H1 (cell line): ENCODE measurements at regions not wholly inside any gene's neighbourhood (a gene's known extent, or its start where the extent isn't known, plus 50 kb on each side); places are given as distances from the start of the nearest gene placed in this dataset.

ENCODE experiments used
- CTCF ChIA-PET: fragments of 300-600 bp; sonication (Branson Sonifier 250); formaldehyde crosslinking; loops from one replicate; lab custom pipeline; 2021; ENCODE audit not compliant: partially characterized antibody; lab: Charles Lee
- POLR2A ChIA-PET: fragments of 300-600 bp; sonication (Branson Sonifier 250); formaldehyde crosslinking; loops from one replicate; lab custom pipeline; 2021; ENCODE audit warnings: inconsistent platforms; ENCODE audit not compliant: partially characterized antibody; lab: Charles Lee
- DNase-seq, 2 experiments: peaks; one replicate each; pipeline versions ENCODE4 v3.0.0 to v3.0.0-alpha.2; 2010 to 2022; ENCODE audit warnings: low spot score in 2 of 2, low read depth in 1 of 2, mixed read lengths in 1 of 2
- FAIRE-seq: peaks from 2 replicates; lab custom pipeline; 2011; peaks lifted over from hg19 to GRCh38; lab: Jason Lieb, UNC
- H2AFZ ChIP-seq: 2 replicates; pipeline ENCODE4 v1.8.1; 2012; ENCODE audit warnings: low read length, inconsistent platforms
- H2AK5ac ChIP-seq: 2 replicates; pipeline ENCODE4 v1.6.1; 2013; ENCODE audit warnings: low read depth, low read length
- H2BK120ac ChIP-seq: replicated peaks from 2 replicates; pipeline ENCODE3; 2013; ENCODE audit warnings: low read depth, low read length, inconsistent platforms
- H2BK12ac ChIP-seq: 2 replicates; pipeline ENCODE4 v1.6.1; 2013; ENCODE audit warnings: low read depth, low read length
- H2BK15ac ChIP-seq: 2 replicates; pipeline ENCODE4 v1.6.1; 2013; ENCODE audit warnings: low read length
- H2BK20ac ChIP-seq: 2 replicates; pipeline ENCODE4 v1.6.1; 2013; ENCODE audit warnings: low read length
- H2BK5ac ChIP-seq: 2 replicates; pipeline ENCODE4 v1.6.1; 2013; ENCODE audit warnings: low read depth, low read length
- H3K14ac ChIP-seq: 2 replicates; pipeline ENCODE4 v1.6.1; 2013; ENCODE audit warnings: inconsistent platforms; ENCODE audit not compliant: insufficient read length
- H3K18ac ChIP-seq: 2 replicates; pipeline ENCODE4 v1.6.1; 2013; ENCODE audit warnings: low read length; ENCODE audit errors: extremely low read depth
- H3K23ac ChIP-seq: 2 replicates; pipeline ENCODE4 v1.6.1; 2013; ENCODE audit warnings: inconsistent platforms; ENCODE audit not compliant: insufficient read length
- H3K23me2 ChIP-seq: 2 replicates; pipeline ENCODE4 v1.6.1; 2013; ENCODE audit warnings: low read depth, low read length
- H3K27ac ChIP-seq: 2 replicates; pipeline ENCODE4 v1.6.1; 2011; ENCODE audit warnings: low read depth, low read length, inconsistent platforms
- H3K27me3 ChIP-seq, 4 experiments: replicated peaks in 1 of 4; 1 replicate in 1 of 4; 2 replicates in 3 of 4; pipeline versions ENCODE4 v1.6.1 to v1.8.1; 2011 to 2013; ENCODE audit warnings: low read length in 3 of 4, mild to moderate bottlenecking in 3 of 4, inconsistent platforms in 2 of 4, mixed read lengths in 2 of 4, moderate library complexity in 1 of 4; ENCODE audit not compliant: control insufficient read depth in 3 of 4, insufficient read depth in 3 of 4; ENCODE audit errors: extremely low read depth in 1 of 4
- H3K36me3 ChIP-seq, 4 experiments: 2 replicates each; pipeline versions ENCODE4 v1.6.1 to v1.8.1; 2011 to 2013; ENCODE audit warnings: mild to moderate bottlenecking in 4 of 4, low read length in 3 of 4, moderate library complexity in 2 of 4, control low read depth in 1 of 4, inconsistent platforms in 1 of 4; ENCODE audit not compliant: insufficient read depth in 4 of 4, control insufficient read depth in 2 of 4
- H3K4ac ChIP-seq: replicated peaks from 2 replicates; pipeline ENCODE3; 2013; ENCODE audit warnings: low read length, low read depth, mixed read lengths, inconsistent platforms; ENCODE audit not compliant: insufficient read length
- H3K4me1 ChIP-seq, 4 experiments: replicated peaks in 1 of 4; 1 replicate in 1 of 4; 2 replicates in 3 of 4; pipeline versions ENCODE4 v1.6.1 to v1.8.1; 2011 to 2013; ENCODE audit warnings: low read length in 3 of 4, inconsistent platforms in 2 of 4, mixed read lengths in 1 of 4; ENCODE audit not compliant: insufficient read depth in 4 of 4, control insufficient read depth in 3 of 4
- H3K4me2 ChIP-seq, 2 experiments: 2 replicates each; pipeline versions ENCODE4 v1.6.1 to v1.8.1; 2011 to 2013; ENCODE audit warnings: low read depth in 2 of 2, low read length in 2 of 2, control low read depth in 1 of 2, inconsistent platforms in 1 of 2, mild to moderate bottlenecking in 1 of 2; ENCODE audit not compliant: insufficient read depth in 1 of 2
- H3K4me3 ChIP-seq, 4 experiments: fragments of 200-600, 300-600 bp in 1 of 4; sonication (generic), shearing (Covaris generic), sonication (Bioruptor Twin) in 1 of 4; 2 replicates each; pipeline versions ENCODE4 v1.5.1 to v1.8.1; 2011 to 2016; ENCODE audit warnings: low read length in 4 of 4, low read depth in 3 of 4, control low read depth in 2 of 4, inconsistent platforms in 2 of 4, mild to moderate bottlenecking in 2 of 4, mixed read lengths in 1 of 4, moderate library complexity in 1 of 4; ENCODE audit not compliant: insufficient read depth in 2 of 4; ENCODE audit errors: extremely low read depth in 1 of 4
- H3K56ac ChIP-seq: replicated peaks from 2 replicates; pipeline ENCODE3; 2013; ENCODE audit warnings: low read depth, mild to moderate bottlenecking, mixed read lengths, low read length, inconsistent platforms; ENCODE audit not compliant: insufficient read length
- H3K79me1 ChIP-seq: 2 replicates; pipeline ENCODE4 v1.6.1; 2013; ENCODE audit warnings: low read depth, low read length, control low read depth
- H3K79me2 ChIP-seq, 2 experiments: 2 replicates each; pipeline versions ENCODE4 v1.6.1 to v1.8.1; 2012 to 2013; ENCODE audit warnings: low read length in 2 of 2, mild to moderate bottlenecking in 2 of 2, inconsistent platforms in 1 of 2; ENCODE audit not compliant: insufficient read depth in 2 of 2, control insufficient read depth in 1 of 2
- H3K9ac ChIP-seq, 4 experiments: replicated peaks in 1 of 4; 1 replicate in 1 of 4; 2 replicates in 3 of 4; pipeline versions ENCODE4 v1.6.1 to v1.8.1; 2011 to 2013; ENCODE audit warnings: low read depth in 3 of 4, low read length in 3 of 4, control low read depth in 2 of 4, mild to moderate bottlenecking in 2 of 4, moderate library complexity in 2 of 4, inconsistent platforms in 1 of 4; ENCODE audit errors: extremely low read depth in 1 of 4
- H3K9me3 ChIP-seq, 2 experiments: 2 replicates each; pipeline versions ENCODE4 v1.6.1 to v1.8.1; 2012 to 2013; ENCODE audit warnings: mild to moderate bottlenecking in 2 of 2, moderate library complexity in 2 of 2, control low read depth in 1 of 2, inconsistent platforms in 1 of 2, low read depth in 1 of 2, low read length in 1 of 2, mixed read lengths in 1 of 2; ENCODE audit not compliant: insufficient read depth in 2 of 2
- H4K20me1 ChIP-seq, 2 experiments: replicated peaks in 1 of 2; 2 replicates each; pipeline versions ENCODE3 to v1.8.1; 2011 to 2013; ENCODE audit warnings: inconsistent platforms in 2 of 2, low read length in 2 of 2, mild to moderate bottlenecking in 1 of 2; ENCODE audit not compliant: insufficient read depth in 2 of 2, control insufficient read depth in 1 of 2
- H4K5ac ChIP-seq: 2 replicates; pipeline ENCODE4 v1.6.1; 2013; ENCODE audit warnings: low read length, low read depth, mixed read lengths, inconsistent platforms; ENCODE audit not compliant: insufficient read length
- H4K8ac ChIP-seq: 2 replicates; pipeline ENCODE4 v1.8.0; 2013; ENCODE audit warnings: mild to moderate bottlenecking, moderate library complexity, low read length, inconsistent platforms; ENCODE audit not compliant: insufficient read depth; ENCODE audit errors: extremely low read depth
- H4K91ac ChIP-seq: replicated peaks from 2 replicates; pipeline ENCODE3; 2013; ENCODE audit warnings: low read length, mixed read lengths, inconsistent platforms; ENCODE audit not compliant: insufficient read length
- BCL11A ChIP-seq, 2 experiments: IDR thresholded peaks; one replicate each; pipeline ENCODE4 v1.6.1; 2011; ENCODE audit warnings: low read depth in 2 of 2, low read length in 2 of 2, mild to moderate bottlenecking in 2 of 2
- CBX5 ChIP-seq: fragments of 300-800, 300-1000 bp; sonication (generic); IDR thresholded peaks from 2 replicates; pipeline ENCODE4 v1.7.1; 2016; ENCODE audit warnings: antibody characterized with exemption, low read length, low read depth
- SP1 ChIP-seq: IDR thresholded peaks from 2 replicates; pipeline ENCODE4 v1.6.1; 2011; ENCODE audit warnings: low read depth, low read length
- TCF12 ChIP-seq: IDR thresholded peaks from 2 replicates; pipeline ENCODE4 v1.6.1; 2011; ENCODE audit warnings: low read depth, mild to moderate bottlenecking, low read length
- WGBS, 2 experiments: shearing (Covaris generic) in 1 of 2; methylation state at CpG; one replicate each; pipeline versions ENCODE4 v1.1.6 to v1.1.7; 2013 to 2015; ENCODE audit warnings: low lambda C conversion rate in 2 of 2, mixed read lengths in 2 of 2, inconsistent platforms in 1 of 2, low coverage in 1 of 2, missing lambda C conversion rate in 1 of 2; ENCODE audit not compliant: insufficient replicate concordance in 2 of 2, insufficient coverage in 1 of 2, insufficient read length in 1 of 2; ENCODE audit errors: extremely low coverage in 1 of 2, missing lambda C conversion rate in 1 of 2; 5-methylcytosine and 5-hydroxymethylcytosine counted together

DNA sequence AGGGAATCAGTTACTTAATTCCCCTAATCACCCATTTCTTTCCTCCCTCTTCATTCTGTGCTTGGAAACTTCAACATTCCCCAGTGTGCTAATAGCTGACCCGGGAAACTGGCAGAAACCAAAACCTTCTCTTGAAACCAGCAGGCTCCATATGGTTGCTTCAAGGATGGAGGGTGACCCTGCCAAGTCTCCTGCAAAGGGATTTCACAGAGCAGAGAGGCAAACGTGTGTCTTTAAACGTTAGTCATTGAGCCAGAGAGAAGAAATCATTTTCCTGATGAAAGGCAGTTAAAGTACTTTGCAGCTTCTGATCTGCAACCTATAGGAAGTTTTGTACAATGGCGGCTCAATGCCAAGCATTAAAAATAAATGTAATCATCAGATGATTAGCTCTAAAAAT is 220.9 kb downstream of the POU4F1 start:
- H3K14ac ChIP-seq, result no peak overlapping the region
- no peak overlapping the region for H3K23ac ChIP-seq
- H3K18ac ChIP-seq, result no peak overlapping the region
- H3K9me3 ChIP-seq, result no peaks in the 10 kb centered on the region
- FAIRE-seq, result peak; percentile 24
- H4K8ac ChIP-seq, result no peak overlapping the region
- H3K4me1 ChIP-seq, result no peaks in the 10 kb centered on the region; a peak in 1 of 7 replicates
- ChIA-PET POLR2A (no interaction called here), CTCF (no interaction called here)
- H3K4me3 ChIP-seq, result no peak overlapping the region
- no peak overlapping the region for H4K91ac ChIP-seq
- H3K23me2 ChIP-seq, result no peaks in the 10 kb centered on the region
- 71% methylated on average over 4 of the region's 4 CpGs; no CpG with 5 or more reads in 1 of the 2 experiments for WGBS, 2 experiments
- no peaks in the 10 kb centered on the region for H3K79me2 ChIP-seq
- no peaks in the 10 kb centered on the region for H3K79me1 ChIP-seq
- H3K56ac ChIP-seq, result no peak overlapping the region
- H2AFZ ChIP-seq, result no peak overlapping the region
- no peak overlapping the region for H2BK5ac ChIP-seq
- no peak overlapping the region for H2AK5ac ChIP-seq
- H2BK12ac ChIP-seq, result no peak overlapping the region
- no peak overlapping the region for H2BK15ac ChIP-seq
- no peak for DNase-seq
- no peaks in the 10 kb centered on the region for H4K20me1 ChIP-seq
- H3K27me3 ChIP-seq, result no peaks in the 10 kb centered on the region
- TF ChIP-seq CBX5 (no peak), BCL11A (IDR thresholded peaks at IDR 0.05; ENCODE audit: low read depth in 2 of 2, low read length in 2 of 2) (no peak), TCF12 (no peak), SP1 (no peak)
- no peak overlapping the region for H2BK20ac ChIP-seq
- no peak overlapping the region for H3K4me2 ChIP-seq
- H3K4ac ChIP-seq, result no peak overlapping the region
- H2BK120ac ChIP-seq, result no peak overlapping the region
- H3K36me3 ChIP-seq, result no peaks in the 10 kb centered on the region
- H3K9ac ChIP-seq, result no peak overlapping the region
- H3K27ac ChIP-seq, result no peak overlapping the region
- no peak overlapping the region for H4K5ac ChIP-seq
